HG03378 (cell line): ENCODE measurements at regions not wholly inside any gene's neighbourhood (a gene's known extent, or its start where the extent isn't known, plus 50 kb on each side); places are given as distances from the start of the nearest gene placed in this dataset.
"Not testable (repeated sequence)": the region's sequence is repeated elsewhere in the genome, so short reads cannot be mapped to it uniquely, and the experiment has no call there.

Experiments
- ATAC-seq: cut with Tn5 transposase; IDR thresholded peaks from one replicate; pipeline ENCODE4 v1.9.1; 2021; ENCODE audit warnings: mild to moderate bottlenecking, moderate library complexity; ENCODE audit not compliant: unreplicated experiment

DNA sequence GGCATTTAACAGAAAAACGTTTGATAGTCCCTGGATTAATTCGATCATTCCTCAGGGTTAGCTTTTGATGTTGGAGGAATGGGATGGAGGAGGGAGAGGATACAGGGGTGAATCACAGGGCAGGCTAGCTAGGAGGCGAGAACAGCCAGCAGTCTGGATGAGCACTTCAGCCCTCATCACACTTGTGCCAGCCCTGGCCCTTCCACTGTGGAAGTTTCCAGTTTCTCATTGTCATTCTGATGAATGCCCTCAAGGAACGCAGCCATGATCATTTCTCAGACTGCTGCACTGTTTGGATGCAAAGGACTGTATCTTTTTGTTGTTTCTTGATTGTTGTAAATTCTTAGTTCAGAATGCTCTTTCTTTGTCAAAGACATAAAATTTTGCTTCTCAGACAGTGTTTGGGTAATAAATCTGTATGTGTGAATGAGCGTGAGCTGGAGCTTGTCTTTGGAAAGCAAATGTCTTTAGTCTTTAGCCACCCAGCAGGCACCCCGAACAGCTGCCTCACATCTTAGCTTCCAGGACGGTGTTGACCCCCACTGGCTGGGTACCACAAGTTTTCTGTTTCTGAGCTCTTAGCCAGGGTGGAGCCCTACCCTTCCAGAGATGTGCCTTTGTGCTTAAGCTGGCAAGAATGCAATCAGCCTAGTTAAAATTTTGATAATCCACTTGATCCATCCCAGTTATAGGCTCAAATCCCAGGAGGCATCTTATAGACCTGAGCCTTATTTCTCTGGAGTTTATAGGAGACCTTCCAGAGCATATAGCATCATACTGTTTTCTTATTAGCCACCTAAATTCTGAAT lies 121.1 kb downstream of the PDCD6IP start:
- ATAC-seq, result no peak

DNA sequence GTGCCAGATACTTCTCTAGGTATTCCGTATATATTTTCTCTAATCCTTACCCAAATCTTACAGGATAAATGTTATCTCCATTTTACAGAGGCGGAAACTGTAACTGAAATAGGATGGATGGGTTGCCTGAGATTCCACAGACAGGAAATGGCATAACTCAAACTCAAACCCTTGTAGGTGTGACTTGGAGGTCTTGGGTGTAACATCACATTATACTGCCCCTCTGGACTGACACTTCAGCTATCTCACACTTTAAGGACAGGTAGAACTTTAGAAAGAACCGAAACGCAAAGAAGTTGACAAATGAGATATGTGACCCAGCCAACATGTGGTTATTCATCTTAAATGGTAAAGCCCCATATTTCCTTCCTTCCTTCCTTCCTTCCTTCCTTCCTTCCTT lies 122.1 kb downstream of the PDCD6IP start:
- ATAC-seq, result no peak

DNA sequence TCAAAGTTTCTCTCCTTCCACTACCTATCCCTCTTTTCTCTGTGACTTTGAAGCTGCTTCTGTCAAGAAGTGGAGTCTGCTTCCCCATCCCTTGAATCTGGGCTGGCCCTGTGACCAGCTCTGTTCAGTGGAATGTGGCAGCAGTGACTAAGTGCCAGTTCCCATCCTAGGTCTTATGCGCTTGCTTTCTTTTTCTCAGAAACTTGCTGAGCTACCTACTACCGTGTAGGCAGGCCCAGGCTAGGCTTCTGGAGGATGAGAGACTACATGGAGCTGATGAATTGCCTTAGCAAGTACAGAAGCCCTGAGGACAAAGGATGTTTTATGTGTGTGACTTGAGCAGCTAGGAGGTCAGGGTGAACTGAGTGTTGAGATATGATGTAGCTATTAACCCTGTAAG lies 123.2 kb downstream of the PDCD6IP start:
- no peak for ATAC-seq

DNA sequence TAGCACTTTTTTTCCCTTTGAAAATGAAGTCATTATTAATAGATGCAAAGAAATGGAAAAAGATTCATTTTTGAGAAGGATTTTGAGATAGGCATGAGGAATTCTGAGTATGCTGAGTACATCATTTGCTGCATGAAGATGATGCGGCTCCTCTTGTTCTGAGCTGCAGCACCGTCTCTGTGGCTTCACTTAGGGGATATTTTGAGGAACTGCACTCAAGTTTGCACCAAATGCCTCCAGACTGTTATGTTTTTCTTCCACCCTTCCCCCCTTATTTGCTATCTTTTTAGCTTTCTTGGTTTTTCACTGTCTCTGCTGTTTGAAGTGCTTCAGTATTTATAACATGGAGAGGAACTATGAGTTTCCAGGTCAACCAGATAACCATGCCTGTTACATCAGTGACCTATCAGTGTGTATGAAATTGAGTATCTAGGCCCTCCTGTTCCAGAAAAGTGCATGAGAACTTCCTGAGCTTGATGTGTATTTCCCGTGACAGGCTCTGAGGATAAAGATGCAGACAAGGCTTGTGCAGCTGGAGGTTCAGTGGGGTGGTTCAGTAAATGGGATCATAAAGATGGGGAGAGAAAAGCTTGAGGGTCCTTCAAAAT lies 128.7 kb downstream of the PDCD6IP start:
- ATAC-seq, result no peak

DNA sequence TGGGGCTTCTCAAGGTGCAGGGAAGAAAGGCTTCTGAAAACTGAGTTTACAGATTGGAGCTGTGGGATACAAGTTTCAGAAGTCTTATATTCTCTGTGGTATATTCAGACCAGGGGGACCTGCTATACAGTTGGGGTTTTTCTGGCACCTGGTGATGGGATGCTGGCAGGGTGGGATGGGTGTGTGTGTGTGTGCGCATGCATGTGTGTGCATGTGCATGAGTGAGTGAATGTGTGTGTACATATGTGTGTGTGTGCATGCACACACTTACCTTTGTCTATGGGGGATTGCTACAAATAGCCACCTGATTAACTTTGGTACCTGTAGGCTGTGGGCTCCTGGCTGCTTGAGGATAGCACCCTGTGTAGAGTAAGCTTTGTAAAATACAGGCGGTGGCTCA lies 131.4 kb downstream of the PDCD6IP start:
- no peak for ATAC-seq

DNA sequence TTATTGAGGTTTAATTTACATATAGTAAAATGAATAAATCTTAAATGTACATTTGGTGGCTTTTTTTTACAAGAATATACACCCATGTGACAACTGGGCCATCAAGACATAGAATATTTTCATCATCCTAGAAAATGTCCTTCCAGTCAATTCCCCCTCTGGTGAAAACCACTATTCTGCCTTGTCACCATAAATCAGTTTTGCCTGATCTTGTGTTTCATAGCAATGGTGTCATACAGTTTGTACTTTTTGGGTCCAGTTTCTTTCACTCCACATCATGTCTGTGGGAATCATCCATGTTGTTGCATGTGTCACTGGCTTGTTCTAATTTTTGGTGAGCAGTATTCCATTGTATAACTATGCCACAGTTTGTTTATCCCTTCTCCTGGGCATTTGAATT lies 133.1 kb downstream of the PDCD6IP start:
- no peak for ATAC-seq

DNA sequence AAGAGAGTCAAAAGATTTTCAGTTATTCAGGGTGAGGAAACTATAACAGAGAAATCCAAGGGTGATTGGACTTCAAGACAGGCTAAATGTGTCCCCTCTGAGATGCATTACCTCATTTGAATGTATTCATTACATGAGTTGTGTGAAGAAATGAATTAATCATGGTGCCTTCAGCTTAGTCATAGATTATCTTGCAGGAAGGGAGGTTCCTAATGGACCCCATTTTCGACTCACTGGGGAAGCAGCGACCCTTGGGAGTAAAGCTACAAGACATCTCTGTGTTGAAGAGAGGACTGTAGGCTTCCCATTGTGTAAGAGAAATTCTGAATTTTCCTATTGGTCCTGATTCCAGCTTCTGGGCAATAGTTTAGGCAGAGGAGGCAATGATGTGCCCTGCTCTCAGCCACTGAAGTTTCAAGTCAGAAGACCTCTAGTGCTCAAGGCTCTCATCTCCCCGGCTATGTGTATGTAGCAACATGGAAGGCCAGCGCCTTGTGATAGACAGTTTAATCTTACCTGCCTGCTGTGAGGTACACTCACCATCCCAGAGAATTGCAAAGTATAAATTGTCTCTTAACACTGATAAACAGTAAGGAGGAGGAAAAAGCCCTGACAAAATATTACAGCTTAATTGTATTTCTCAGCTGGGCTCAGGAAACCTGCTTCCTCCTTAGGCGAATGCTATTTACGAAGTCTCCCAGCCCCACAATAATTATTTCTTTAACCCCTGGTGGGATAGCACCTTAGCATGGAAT lies 133.8 kb downstream of the PDCD6IP start:
- ATAC-seq, result no peak

DNA sequence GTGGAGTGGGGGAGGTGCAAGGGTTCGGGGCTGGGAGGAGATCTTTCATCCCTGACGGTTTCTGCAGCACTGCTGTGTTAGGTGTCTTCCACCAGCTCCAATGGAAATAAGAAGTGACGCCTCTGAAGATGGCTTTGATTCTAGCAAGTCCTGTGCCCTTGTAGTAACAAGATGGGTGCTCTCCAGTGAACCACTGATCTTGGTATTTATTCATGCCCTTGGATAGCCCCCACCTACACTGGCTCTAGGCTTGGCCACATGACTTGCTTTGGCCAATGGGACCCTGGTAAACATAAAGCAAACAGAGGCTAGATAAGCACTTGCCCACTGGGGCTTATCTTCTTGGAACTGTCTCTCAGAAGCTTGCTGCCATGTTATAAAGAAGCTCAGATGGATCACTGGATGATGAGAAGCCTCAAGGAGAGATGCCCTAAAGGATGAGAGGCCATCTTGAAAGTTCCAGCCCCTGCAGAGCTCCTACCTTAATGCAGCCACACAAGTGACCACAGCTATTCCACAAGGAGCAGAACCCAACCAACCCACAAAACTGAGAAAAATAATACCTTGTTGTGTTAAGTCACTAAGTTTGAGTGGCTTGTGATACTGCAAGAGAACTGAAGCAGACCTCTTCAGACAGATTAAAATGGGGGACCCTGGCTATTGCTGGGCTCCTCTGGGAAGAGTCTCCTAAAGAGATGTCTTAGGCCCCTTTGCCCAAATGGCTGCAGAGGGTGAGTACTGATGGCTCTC lies 137.9 kb downstream of the PDCD6IP start:
- ATAC-seq, result no peak

DNA sequence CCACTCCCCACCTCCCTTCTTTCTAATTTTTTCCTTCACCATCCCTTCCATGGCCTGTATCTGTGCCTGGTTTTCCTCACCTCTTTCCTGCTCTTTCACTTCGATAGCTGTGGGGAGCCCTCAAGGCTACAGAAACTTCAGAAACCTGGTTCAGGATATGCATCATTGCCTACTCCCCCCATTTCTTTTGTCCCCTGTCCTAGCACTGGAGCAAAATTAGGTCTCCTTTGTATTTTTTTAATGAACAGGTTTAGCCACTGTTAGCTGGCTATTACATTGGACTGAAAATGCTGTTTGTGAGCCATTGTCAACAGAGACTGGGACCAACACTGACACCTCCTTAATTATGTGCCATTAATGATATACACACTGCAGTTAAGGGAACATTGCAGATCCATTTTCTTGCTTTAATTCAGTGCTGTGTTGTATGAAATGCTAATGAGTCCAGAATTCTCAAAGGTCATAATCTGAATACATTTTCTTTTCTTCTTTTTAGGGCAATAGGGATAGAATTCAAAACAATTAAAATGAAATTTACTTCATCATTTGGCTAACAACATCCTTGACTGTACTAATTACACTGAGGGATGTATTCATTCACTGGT lies 138.6 kb downstream of the PDCD6IP start:
- ATAC-seq, result no peak

DNA sequence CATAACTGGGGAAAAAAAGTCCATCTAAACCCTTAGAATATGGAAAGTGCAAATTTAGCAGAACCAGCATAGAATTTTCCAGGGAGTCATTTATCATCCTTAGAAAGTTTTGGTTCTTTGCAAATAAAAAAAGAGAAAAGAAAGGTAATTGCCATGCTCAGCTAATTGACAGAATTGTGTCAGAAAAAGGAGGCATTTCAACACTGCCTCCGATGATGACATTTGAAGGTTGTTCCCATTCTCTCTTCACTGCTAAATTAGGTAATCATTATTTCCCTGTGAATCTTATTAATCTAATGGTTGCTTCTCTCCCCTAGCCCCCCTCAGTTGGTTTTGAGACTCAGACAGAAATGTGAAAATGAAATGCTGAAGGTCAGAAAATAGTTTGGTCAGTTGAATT lies 139.2 kb downstream of the PDCD6IP start:
- ATAC-seq, result no peak

DNA sequence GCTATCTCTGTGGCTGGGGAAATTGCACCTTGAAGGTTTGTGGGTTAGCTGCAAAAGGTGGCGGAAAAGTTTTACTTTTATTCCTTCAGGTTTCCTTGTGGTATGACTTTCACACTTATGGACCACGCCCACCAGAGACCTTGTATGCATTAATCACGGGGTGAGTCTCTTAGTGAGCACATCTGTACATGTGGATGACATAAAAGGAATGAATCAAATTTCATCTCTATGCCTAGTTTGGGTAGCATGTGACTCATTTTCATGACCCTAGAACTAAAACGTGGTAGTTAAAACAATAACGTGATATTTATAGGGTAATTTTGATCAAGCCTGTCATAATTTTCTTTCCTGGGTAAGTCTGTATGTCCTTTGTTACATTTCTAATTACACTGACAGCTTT lies 141.7 kb downstream of the PDCD6IP start:
- ATAC-seq, result no peak

DNA sequence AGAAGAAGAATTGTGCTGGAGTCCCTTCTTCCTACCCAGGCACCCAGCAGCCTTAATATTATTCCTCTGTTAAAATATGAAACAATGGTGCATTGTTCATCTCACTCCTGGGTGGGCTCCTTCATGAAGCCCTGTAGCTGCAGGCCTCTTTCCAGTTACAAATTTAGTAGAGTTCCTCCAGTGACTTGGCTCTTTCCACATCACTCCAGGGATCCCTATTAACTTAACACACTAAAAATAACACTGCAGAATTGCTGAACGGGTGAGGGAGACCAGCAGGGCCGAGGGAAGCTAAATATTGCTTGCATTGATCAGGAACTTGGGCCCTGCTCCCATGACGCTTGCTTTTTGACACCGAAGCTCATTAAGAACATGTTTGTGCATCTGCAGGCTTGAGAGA lies 142.3 kb downstream of the PDCD6IP start:
- no peak for ATAC-seq

DNA sequence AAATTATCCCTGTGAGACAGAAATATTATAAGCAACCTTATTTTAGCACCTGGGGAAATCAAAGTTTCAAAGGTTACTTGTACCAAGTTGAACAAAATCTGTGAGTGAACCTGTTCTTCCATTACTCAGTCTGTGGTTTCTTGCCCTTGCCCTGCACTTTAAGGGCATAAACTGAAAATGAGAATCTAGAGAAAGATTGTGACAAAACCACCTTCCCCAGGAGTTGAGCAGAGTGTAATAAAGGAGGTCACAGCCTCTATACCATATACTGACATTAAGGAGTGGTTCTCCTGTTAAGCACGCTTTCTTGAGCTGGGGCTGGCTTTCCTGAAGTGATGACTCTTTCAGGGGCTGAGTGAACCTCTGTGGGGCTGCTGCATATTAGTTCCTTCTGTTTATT lies 143.4 kb downstream of the PDCD6IP start:
- peak; percentile 78 for ATAC-seq

DNA sequence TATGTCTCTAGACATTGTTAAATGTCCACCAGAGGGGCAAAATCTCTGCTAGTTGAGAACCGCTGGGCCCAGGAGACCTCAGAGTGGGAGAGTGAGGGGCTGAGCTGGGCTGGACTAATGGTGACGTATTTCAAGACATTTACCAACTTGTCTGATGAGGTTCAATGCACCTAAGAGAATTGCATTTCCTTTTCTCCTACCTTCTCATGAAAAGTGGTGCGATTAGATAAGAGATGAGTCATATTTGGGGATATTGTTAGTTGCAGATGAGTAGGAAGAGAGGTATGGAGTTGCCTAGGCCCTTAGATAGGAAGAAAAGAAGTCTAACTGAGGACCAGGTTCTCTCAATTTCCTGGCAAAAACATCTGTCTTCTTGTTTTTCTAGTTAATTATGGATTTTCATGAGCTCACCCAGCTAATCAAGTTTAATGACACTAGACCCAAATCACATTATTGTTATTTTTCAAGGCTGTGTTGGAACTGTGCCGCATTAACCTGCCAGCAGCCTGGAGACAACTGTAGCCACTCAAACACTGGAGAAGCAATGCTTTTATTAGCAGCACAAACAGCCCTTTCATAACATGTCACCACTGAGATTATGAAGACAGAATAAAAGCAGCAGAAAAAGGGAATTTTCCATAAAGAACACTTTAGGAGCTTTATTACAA lies 144.2 kb downstream of the PDCD6IP start:
- ATAC-seq, result peak; percentile 74

DNA sequence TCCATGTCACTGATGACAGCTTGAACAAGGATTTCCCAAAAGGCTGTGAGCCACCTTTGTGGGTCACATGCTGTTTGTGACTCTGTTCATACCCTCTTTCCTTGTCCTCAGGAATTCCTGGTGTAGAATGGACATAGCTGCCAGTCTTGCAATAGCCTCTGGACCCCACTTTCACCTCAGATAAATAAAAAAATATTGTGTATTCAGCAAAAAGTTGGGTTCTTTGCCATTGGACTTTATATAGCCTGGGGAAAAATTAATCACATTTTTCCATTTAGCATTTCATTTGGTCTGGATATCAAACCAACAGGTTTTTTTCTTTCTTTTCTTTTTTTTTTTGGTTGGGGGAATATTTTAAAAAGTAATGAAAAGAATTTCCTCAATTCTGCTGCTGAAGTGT lies 144.8 kb downstream of the PDCD6IP start:
- no peak for ATAC-seq

DNA sequence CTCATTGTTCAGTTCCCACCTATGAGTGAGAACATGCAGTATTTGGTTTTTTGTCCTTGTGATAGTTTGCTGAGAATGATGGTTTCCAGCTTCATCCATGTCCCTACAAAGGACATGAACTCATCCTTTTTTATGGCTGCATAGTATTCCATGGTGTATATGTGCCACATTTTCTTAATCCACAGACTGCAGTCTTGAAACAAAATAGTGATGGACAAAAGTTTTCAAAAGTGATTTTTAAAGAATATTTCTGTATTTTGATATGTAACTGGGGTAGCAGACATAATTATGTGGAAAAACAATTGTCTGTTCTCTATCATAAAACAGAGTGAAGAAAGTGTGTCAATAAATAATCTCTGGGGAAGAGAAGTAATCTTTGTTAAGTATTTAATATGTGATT lies 148.2 kb downstream of the PDCD6IP start:
- ATAC-seq, result not testable (repeated sequence)

DNA sequence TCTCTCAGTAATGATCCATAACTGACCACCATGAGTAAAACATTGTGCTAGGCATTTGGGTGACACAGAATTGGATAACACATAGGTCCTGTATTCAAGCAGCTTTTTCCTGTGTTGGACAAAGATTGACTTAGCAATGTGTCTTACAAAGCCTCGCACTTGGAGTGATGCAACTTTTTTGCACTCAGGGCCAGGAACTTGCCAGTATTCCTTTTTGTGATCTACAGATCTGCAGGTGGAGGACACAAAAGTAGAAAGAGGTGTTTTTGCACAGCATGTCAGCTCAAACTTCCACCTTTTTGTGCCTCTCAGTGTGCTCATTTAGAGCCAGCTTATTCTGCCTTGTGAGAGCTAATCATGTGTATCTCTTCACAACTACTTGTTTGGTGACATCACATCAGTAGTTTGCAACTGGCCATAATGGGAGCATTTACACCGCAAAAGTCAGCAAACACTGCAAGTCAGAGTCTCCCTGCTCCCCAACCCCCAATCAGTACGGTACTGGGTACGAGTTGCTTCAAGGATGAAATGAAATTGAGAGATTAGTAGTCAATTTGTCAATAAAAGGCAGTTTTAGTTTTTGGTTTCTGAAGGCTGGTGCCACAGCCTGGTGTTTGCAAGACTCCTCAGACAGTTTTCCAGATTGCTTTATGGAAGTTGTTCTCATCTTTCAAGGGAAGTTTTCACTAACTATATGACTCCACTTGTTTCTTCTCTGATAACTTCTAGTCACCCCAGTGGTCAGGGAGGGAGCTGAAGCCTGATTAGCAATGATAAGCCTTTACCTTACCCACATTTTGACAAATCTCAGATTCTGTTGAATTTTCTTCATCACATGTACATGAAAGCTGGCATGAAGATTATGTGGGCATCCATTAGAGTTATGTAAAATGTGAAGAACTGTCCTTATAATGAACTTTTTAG lies 149.1 kb downstream of the PDCD6IP start:
- ATAC-seq, result no peak

DNA sequence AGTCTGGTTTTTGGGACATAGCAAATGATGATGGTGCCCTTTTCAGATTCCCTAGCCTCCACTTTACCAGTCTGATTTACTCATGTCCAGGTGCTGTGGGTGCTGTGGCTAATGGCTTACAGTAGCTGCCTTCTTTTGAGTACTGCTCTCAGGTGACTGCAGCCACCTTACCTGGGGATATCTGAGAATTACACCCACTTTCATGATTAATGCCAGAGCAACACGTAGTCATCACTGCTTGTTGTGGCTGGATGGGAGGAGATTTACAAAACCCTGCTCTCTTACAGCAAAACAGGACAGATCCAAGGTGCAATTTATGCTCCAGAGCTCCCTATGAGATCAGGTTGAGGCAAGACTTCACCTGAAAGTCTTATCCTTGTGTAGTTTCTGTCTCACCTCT lies 150.6 kb downstream of the PDCD6IP start:
- no peak for ATAC-seq

DNA sequence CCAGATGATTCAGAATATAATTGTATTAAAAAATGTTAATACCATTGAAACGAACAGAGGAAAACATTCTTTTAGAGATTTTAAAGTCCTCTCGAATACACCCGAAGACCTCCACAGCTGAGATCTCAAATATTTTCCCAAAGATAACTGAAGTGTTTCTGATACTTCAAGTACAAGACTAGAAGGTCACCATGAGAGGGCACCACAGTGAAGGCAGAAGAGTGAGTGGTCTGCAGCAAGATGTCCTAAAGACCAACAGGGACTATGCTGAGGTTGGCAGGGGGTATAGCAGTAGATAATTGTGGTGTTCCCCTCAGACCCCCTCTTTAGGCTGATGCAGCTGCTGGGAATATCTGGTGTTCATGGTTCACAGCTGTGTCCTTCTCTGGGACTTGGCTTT lies 156.5 kb downstream of the PDCD6IP start:
- no peak for ATAC-seq
